Calu3 (cell line): ENCODE measurements at regions not wholly inside any gene's neighbourhood (a gene's known extent, or its start where the extent isn't known, plus 50 kb on each side); places are given as distances from the start of the nearest gene placed in this dataset.

Experiments
- BruUV-seq: library from RNA; stranded (reverse); fragments of 400-500 nt; replicated peaks from 2 replicates; lab custom pipeline; 2021; lab: Mats Ljungman, UMichigan
- CTCF ChIA-PET: fragments of 300-600 bp; sonication (Branson Sonifier 250); formaldehyde crosslinking; loops from one replicate; lab custom pipeline; 2022; ENCODE audit warnings: antibody characterized with exemption; lab: Charles Lee
- DNase-seq: peaks from one replicate; pipeline ENCODE4 v3.0.0; 2022
- H3K27ac Mint-ChIP-seq: one replicate; pipeline ENCODE4 v1.8.0; 2022; ENCODE audit warnings: mixed read lengths; ENCODE audit not compliant: unreplicated experiment
- H3K27me3 Mint-ChIP-seq: one replicate; pipeline ENCODE4 v1.8.0; 2022; ENCODE audit warnings: mixed read lengths; ENCODE audit not compliant: unreplicated experiment
- H3K36me3 Mint-ChIP-seq: one replicate; pipeline ENCODE4 v1.8.0; 2022; ENCODE audit warnings: mild to moderate bottlenecking, moderate library complexity, mixed read lengths; ENCODE audit not compliant: insufficient read depth, unreplicated experiment
- H3K4me1 Mint-ChIP-seq: one replicate; pipeline ENCODE4 v1.8.0; 2022; ENCODE audit warnings: mild to moderate bottlenecking, low read depth, mixed read lengths; ENCODE audit not compliant: unreplicated experiment
- H3K4me3 Mint-ChIP-seq: one replicate; pipeline ENCODE4 v1.8.0; 2022; ENCODE audit warnings: mild to moderate bottlenecking, low read depth, moderate library complexity, mixed read lengths; ENCODE audit not compliant: unreplicated experiment
- H3K9me3 Mint-ChIP-seq: one replicate; pipeline ENCODE4 v1.8.0; 2022; ENCODE audit warnings: low read depth, mixed read lengths; ENCODE audit not compliant: unreplicated experiment
- CTCF ChIP-seq: fragments of 200-600 bp; IDR thresholded peaks from one replicate; pipeline ENCODE4 v1.8.0; 2022; ENCODE audit warnings: antibody characterized with exemption; ENCODE audit not compliant: unreplicated experiment
- intact Hi-C: fragments of 100-400 bp; cut with micrococcal nuclease; formaldehyde crosslinking; loops from one replicate; pipeline ENCODE4 v1.10.0; 2022; ENCODE audit not compliant: unreplicated experiment

DNA sequence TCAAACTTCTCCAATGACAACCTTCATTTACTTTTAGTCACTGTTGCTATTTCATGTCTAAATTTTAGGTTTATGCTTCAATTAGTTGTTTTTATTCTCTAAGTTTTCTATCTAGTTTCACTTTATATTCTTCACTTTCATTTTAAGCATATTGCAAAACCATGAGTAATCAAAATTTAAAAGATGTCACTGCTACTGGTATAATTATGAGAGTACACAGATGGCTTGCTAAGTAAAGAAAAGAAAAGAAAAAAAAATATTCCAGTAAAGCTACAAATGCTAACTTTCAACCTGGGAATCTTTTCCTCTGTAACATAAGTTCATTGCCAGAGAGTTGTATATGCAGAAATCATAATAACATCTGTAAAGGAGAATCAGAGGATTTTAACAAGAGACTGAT, 1624.7 kb downstream of the PCDH9 start:
- H3K4me3 Mint-ChIP-seq = no peak overlapping the region
- CTCF ChIA-PET = no interaction called here
- peaks cover 3% of the 10 kb centered on the region for H3K9me3 Mint-ChIP-seq
- no peaks in the 10 kb centered on the region for H3K36me3 Mint-ChIP-seq
- BruUV-seq = no TSS peak
- TF ChIP-seq CTCF = no peak
- no peak for DNase-seq
- H3K27me3 Mint-ChIP-seq = no peaks in the 10 kb centered on the region
- H3K4me1 Mint-ChIP-seq = no peaks in the 10 kb centered on the region
- intact Hi-C loops = no loop called here
- H3K27ac Mint-ChIP-seq = no peak overlapping the region

DNA sequence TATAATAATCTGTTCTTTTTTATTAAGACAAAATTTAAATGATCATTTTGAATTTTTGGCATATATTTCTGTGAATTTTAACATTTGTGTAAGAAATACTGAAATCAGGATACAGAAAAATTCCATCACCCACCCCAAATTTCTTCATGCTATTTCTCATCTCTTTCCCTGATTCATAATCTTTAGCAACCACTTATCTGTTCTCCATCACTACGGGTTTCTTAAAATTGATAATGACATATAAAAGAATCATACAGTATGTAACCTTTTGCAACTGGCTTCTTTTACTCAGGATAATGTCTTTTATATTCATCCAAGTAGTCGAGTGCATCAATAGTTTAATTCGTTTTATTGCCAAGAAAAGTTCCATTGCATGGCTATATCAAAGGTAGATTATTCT, 1627.0 kb downstream of the PCDH9 start:
- H3K4me3 Mint-ChIP-seq = no peak overlapping the region
- H3K9me3 Mint-ChIP-seq = peaks cover 3% of the 10 kb centered on the region
- H3K36me3 Mint-ChIP-seq = no peaks in the 10 kb centered on the region
- CTCF ChIA-PET = no interaction called here
- no peak overlapping the region for H3K27ac Mint-ChIP-seq
- DNase-seq = no peak
- no peaks in the 10 kb centered on the region for H3K4me1 Mint-ChIP-seq
- no TSS peak for BruUV-seq
- no peaks in the 10 kb centered on the region for H3K27me3 Mint-ChIP-seq
- intact Hi-C loops = no loop called here
- no peak for TF ChIP-seq CTCF

- DNase-seq = no peak
- no peak overlapping the region for H3K27ac Mint-ChIP-seq
- CTCF ChIA-PET = no interaction called here
- no TSS peak for BruUV-seq
- no peaks in the 10 kb centered on the region for H3K27me3 Mint-ChIP-seq
- H3K36me3 Mint-ChIP-seq = no peaks in the 10 kb centered on the region
- H3K4me1 Mint-ChIP-seq = no peaks in the 10 kb centered on the region
- H3K4me3 Mint-ChIP-seq = no peak overlapping the region
- no peaks in the 10 kb centered on the region for H3K9me3 Mint-ChIP-seq
- no peak for TF ChIP-seq CTCF
- intact Hi-C loops = no loop called here
Measured at GRCh38 chr13:65601855-65602254, 1628.3 kb downstream of the PCDH9 start.

DNA sequence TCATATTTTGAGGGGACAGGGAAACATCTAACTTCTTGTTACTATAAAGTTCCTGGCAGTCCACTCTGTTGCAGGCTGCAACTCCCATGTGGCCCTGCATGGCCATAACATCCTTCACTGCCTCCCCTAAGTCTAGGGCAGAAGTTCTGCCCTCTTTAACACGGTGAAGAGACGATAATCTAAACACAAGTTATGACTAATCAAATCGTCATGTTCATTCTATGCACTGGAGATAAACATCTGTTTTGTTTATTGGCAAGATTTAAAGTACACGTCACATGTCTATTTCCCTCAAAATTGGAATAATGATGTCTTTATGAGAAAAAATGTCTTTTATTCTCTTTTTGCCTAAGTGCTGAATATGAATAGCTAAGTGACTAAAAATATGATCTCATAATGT, 1629.4 kb downstream of the PCDH9 start:
- no peak for DNase-seq
- BruUV-seq = no TSS peak
- H3K27ac Mint-ChIP-seq = no peak overlapping the region
- H3K36me3 Mint-ChIP-seq = no peaks in the 10 kb centered on the region
- CTCF ChIA-PET = interaction anchor here (0.7 kb wide), 1 partner anchor 156 kb away, joined by 4 read pairs; no protein-coding TSS in a partner anchor
- intact Hi-C loops = no loop called here
- H3K4me1 Mint-ChIP-seq = no peaks in the 10 kb centered on the region
- H3K4me3 Mint-ChIP-seq = no peak overlapping the region
- no peaks in the 10 kb centered on the region for H3K9me3 Mint-ChIP-seq
- no peak for TF ChIP-seq CTCF
- no peaks in the 10 kb centered on the region for H3K27me3 Mint-ChIP-seq
